ENCODE measurements at regions not wholly inside any gene's neighbourhood (a gene's known extent, or its start where the extent isn't known, plus 50 kb on each side); places are given as distances from the start of the nearest gene placed in this dataset.

DNA sequence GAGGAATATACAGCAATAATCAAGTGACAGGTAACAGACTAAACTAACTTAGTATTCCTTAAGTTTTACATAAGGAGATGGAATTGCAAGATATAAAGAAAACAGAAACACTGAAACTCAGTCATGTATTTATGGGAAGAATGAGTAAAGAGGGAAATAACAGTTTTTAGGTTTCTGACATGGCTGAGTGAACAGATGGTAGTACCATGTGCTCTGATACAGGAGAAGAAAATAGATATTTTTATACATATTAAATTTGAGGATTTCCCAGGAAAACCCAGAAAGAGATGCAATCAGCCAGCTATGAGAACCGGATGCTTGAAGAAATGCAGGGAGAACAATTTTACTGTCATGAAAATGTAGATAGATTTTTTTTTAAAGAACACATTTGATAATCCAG is 669.5 kb upstream of the GRM3 start:
- TF ChIP-seq, protein P1, sequence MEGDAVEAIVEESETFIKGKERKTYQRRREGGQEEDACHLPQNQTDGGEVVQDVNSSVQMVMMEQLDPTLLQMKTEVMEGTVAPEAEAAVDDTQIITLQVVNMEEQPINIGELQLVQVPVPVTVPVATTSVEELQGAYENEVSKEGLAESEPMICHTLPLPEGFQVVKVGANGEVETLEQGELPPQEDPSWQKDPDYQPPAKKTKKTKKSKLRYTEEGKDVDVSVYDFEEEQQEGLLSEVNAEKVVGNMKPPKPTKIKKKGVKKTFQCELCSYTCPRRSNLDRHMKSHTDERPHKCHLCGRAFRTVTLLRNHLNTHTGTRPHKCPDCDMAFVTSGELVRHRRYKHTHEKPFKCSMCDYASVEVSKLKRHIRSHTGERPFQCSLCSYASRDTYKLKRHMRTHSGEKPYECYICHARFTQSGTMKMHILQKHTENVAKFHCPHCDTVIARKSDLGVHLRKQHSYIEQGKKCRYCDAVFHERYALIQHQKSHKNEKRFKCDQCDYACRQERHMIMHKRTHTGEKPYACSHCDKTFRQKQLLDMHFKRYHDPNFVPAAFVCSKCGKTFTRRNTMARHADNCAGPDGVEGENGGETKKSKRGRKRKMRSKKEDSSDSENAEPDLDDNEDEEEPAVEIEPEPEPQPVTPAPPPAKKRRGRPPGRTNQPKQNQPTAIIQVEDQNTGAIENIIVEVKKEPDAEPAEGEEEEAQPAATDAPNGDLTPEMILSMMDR (IDR thresholded peaks at IDR 0.05; ENCODE audit: insufficient read depth, low read length), result no peak
- TF ChIP-seq, protein P2, sequence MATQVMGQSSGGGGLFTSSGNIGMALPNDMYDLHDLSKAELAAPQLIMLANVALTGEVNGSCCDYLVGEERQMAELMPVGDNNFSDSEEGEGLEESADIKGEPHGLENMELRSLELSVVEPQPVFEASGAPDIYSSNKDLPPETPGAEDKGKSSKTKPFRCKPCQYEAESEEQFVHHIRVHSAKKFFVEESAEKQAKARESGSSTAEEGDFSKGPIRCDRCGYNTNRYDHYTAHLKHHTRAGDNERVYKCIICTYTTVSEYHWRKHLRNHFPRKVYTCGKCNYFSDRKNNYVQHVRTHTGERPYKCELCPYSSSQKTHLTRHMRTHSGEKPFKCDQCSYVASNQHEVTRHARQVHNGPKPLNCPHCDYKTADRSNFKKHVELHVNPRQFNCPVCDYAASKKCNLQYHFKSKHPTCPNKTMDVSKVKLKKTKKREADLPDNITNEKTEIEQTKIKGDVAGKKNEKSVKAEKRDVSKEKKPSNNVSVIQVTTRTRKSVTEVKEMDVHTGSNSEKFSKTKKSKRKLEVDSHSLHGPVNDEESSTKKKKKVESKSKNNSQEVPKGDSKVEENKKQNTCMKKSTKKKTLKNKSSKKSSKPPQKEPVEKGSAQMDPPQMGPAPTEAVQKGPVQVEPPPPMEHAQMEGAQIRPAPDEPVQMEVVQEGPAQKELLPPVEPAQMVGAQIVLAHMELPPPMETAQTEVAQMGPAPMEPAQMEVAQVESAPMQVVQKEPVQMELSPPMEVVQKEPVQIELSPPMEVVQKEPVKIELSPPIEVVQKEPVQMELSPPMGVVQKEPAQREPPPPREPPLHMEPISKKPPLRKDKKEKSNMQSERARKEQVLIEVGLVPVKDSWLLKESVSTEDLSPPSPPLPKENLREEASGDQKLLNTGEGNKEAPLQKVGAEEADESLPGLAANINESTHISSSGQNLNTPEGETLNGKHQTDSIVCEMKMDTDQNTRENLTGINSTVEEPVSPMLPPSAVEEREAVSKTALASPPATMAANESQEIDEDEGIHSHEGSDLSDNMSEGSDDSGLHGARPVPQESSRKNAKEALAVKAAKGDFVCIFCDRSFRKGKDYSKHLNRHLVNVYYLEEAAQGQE (IDR thresholded peaks at IDR 0.05; ENCODE audit: insufficient replicate concordance, low read depth), result no peak
- TF ChIP-seq SPI1 (IDR thresholded peaks at IDR 0.05; ENCODE audit: borderline replicate concordance, low read depth) (no peak), GABPA (IDR thresholded peaks at IDR 0.05; ENCODE audit: low read depth) (no peak), POLR2AphosphoS5 (IDR thresholded peaks at IDR 0.05; ENCODE audit: low read depth) (no peak)
- no peaks in the 10 kb centered on the region for H3K27me3 ChIP-seq (ENCODE audit: insufficient read depth, poor library complexity, severe bottlenecking)
- no peak for DNase-seq (ENCODE audit: low read depth in 1 of 2, low spot score in 1 of 2)
- H3K27ac ChIP-seq (replicated peaks), result no peak overlapping the region
- no peak overlapping the region for H3K4me3 ChIP-seq (replicated peaks; ENCODE audit: insufficient read depth, low read length)

DNA sequence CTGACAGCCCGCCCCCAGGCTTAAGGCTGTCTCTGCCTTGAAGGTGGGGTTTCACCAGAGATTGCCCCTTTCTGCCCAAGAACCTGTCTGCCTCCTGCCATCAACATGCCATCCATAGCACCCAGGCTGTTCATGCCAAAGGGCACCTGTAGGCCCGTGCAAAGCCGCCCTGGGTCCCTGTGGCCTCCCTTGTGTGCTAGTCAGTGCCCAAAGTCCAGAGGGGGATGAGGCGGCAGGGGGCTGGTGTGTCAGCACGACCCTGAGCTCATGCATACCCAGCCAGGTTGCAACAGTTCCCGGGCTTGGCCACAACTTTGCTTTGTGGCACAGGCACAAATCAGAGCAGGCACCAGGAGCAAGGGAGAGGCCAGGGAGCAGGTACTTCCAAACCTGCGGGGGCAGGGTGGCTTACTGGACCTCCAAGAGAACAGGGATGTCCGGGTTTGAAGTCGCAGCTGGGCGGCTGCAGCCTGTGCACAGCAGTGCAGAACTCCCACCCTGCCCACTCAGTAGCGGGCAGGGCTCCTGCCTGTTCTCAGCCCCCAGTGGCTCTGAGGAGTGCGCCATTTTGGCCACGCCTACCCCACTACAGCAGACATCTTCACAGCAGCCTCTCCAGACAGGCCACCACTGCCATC is 671.1 kb upstream of the GRM3 start:
- Histone ChIP-seq H3K4me3 (replicated peaks; ENCODE audit: insufficient read depth, low read length) (no peak overlapping the region), H3K27me3 (ENCODE audit: insufficient read depth, poor library complexity, severe bottlenecking) (no peaks in the 10 kb centered on the region), H3K27ac (replicated peaks) (no peak overlapping the region)
- TF ChIP-seq, protein P2 (IDR thresholded peaks at IDR 0.05; ENCODE audit: insufficient replicate concordance, low read depth), result no peak
- TF ChIP-seq POLR2AphosphoS5 (IDR thresholded peaks at IDR 0.05; ENCODE audit: low read depth), result no peak
- no peak for TF ChIP-seq SPI1 (IDR thresholded peaks at IDR 0.05; ENCODE audit: borderline replicate concordance, low read depth)
- no peak for TF ChIP-seq GABPA (IDR thresholded peaks at IDR 0.05; ENCODE audit: low read depth)
- TF ChIP-seq, protein P1 (IDR thresholded peaks at IDR 0.05; ENCODE audit: insufficient read depth, low read length), result no peak
- DNase-seq (ENCODE audit: low read depth in 1 of 2, low spot score in 1 of 2), result no peak

DNA sequence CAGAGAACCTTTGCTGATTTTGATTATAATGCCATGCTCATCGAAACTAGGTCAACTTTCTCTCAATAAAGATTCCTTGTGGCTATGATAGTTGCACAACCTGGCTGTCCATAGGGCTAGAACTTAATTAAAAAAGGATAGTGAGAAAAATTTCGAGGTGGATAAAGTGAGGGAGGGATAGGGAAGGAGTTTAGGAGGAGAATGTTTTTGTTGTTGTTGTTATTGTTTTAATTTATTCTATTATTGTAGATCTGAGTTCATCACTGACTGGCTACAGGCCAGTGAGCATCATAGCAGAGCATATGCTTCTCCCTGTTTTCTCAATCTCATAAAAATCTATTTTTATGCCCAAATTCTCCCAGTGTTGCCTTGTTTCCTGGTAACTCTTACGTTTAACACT is 688.7 kb upstream of the GRM3 start:
- H3K4me3 ChIP-seq (replicated peaks; ENCODE audit: insufficient read depth, low read length), result no peak overlapping the region
- no peaks in the 10 kb centered on the region for H3K27me3 ChIP-seq (ENCODE audit: insufficient read depth, poor library complexity, severe bottlenecking)
- TF ChIP-seq GABPA (IDR thresholded peaks at IDR 0.05; ENCODE audit: low read depth) (no peak), SPI1 (IDR thresholded peaks at IDR 0.05; ENCODE audit: borderline replicate concordance, low read depth) (no peak), POLR2AphosphoS5 (IDR thresholded peaks at IDR 0.05; ENCODE audit: low read depth) (no peak)
- TF ChIP-seq, protein P1 (IDR thresholded peaks at IDR 0.05; ENCODE audit: insufficient read depth, low read length), result no peak
- TF ChIP-seq, protein P2 (IDR thresholded peaks at IDR 0.05; ENCODE audit: insufficient replicate concordance, low read depth), result no peak
- no peak overlapping the region for H3K27ac ChIP-seq (replicated peaks)
- DNase-seq (ENCODE audit: low read depth in 1 of 2, low spot score in 1 of 2), result no peak

Measured in HL-60 (cell line).